ENCODE measurements at regions not wholly inside any gene's neighbourhood (a gene's known extent, or its start where the extent isn't known, plus 50 kb on each side); places are given as distances from the start of the nearest gene placed in this dataset.

GRCh38 chr14:36441283-36441682 is 78.7 kb downstream of the NKX2-1 start:
- DNase-seq (ENCODE audit: low spot score in 2 of 2), result no peak
- no peaks in the 10 kb centered on the region for H3K36me3 ChIP-seq
- H3K4me1 ChIP-seq, result peaks cover 0 to 5% (median 0%) of the 10 kb centered on the region in 4 donors
- H3K27me3 ChIP-seq, result peaks cover 0 to 3% of the 10 kb centered on the region in 2 donors
- no peaks in the 10 kb centered on the region for H3K9me3 ChIP-seq
- TF ChIP-seq CTCF (IDR thresholded peaks at IDR 0.05) (no peak), POLR2A (IDR thresholded peaks at IDR 0.05) (no peak), EP300 (IDR thresholded peaks at IDR 0.05) (no peak)
- no peak overlapping the region for H3K27ac ChIP-seq
- no peak overlapping the region for H3K4me3 ChIP-seq

GRCh38 chr14:36439766-36440165 is 80.3 kb downstream of the NKX2-1 start:
- Histone ChIP-seq H3K4me3 (no peak overlapping the region), H3K36me3 (no peaks in the 10 kb centered on the region), H3K27ac (no peak overlapping the region), H3K9me3 (no peaks in the 10 kb centered on the region), H3K4me1 (peaks cover 0 to 5% (median 0%) of the 10 kb centered on the region in 4 donors), H3K27me3 (peaks cover 0 to 3% of the 10 kb centered on the region in 2 donors)
- 43 to 53% methylated on average over 4 of the region's 4 CpGs for WGBS, 2 donors
- no peak for DNase-seq (ENCODE audit: low spot score in 2 of 2)
- TF ChIP-seq CTCF (IDR thresholded peaks at IDR 0.05) (no peak), POLR2A (IDR thresholded peaks at IDR 0.05) (no peak)

GRCh38 chr14:36438883-36439282 is 81.1 kb downstream of the NKX2-1 start:
- H3K27me3 ChIP-seq, result peaks cover 0 to 3% of the 10 kb centered on the region in 2 donors
- WGBS, 2 donors, result 50 to 51% methylated on average over 4 of the region's 4 CpGs
- TF ChIP-seq POLR2A (IDR thresholded peaks at IDR 0.05), result no peak
- no peak for TF ChIP-seq EP300 (IDR thresholded peaks at IDR 0.05)
- no peak for DNase-seq (ENCODE audit: low spot score in 2 of 2)
- H3K36me3 ChIP-seq, result no peaks in the 10 kb centered on the region
- H3K27ac ChIP-seq, result no peak overlapping the region
- no peak overlapping the region for H3K4me3 ChIP-seq
- H3K4me1 ChIP-seq, result peaks cover 0 to 5% (median 0%) of the 10 kb centered on the region in 4 donors
- H3K9me3 ChIP-seq, result no peaks in the 10 kb centered on the region

GRCh38 chr14:36430662-36431084 is 89.4 kb downstream of the NKX2-1 start:
- Histone ChIP-seq H3K4me3 (no peak overlapping the region), H3K4me1 (no peaks in the 10 kb centered on the region), H3K27ac (no peak overlapping the region), H3K36me3 (no peaks in the 10 kb centered on the region), H3K27me3 (no peaks in the 10 kb centered on the region), H3K9me3 (no peaks in the 10 kb centered on the region)
- TF ChIP-seq POLR2A (IDR thresholded peaks at IDR 0.05), result no peak
- TF ChIP-seq CTCF (IDR thresholded peaks at IDR 0.05), result no peak
- no peak for TF ChIP-seq EP300 (IDR thresholded peaks at IDR 0.05)
- 75 to 82% methylated on average over 5 of the region's 5 CpGs for WGBS, 2 donors
- DNase-seq (ENCODE audit: low spot score in 2 of 2), result no peak

GRCh38 chr14:36430169-36430568 is 89.9 kb downstream of the NKX2-1 start:
- H3K9me3 ChIP-seq, result no peaks in the 10 kb centered on the region
- TF ChIP-seq CTCF (IDR thresholded peaks at IDR 0.05), result no peak
- TF ChIP-seq EP300 (IDR thresholded peaks at IDR 0.05), result no peak
- no peak for TF ChIP-seq POLR2A (IDR thresholded peaks at IDR 0.05)
- H3K4me3 ChIP-seq, result no peak overlapping the region
- no peak for DNase-seq (ENCODE audit: low spot score in 2 of 2)
- no peaks in the 10 kb centered on the region for H3K27me3 ChIP-seq
- no peaks in the 10 kb centered on the region for H3K4me1 ChIP-seq
- H3K36me3 ChIP-seq, result no peaks in the 10 kb centered on the region
- H3K27ac ChIP-seq, result no peak overlapping the region
- 46 to 56% methylated on average over 4 of the region's 4 CpGs for WGBS, 2 donors

GRCh38 chr14:36429692-36430091 is 90.3 kb downstream of the NKX2-1 start:
- Histone ChIP-seq H3K4me1 (peaks cover 0 to 2% (median 0%) of the 10 kb centered on the region in 4 donors), H3K9me3 (no peaks in the 10 kb centered on the region), H3K4me3 (no peak overlapping the region), H3K36me3 (no peaks in the 10 kb centered on the region), H3K27me3 (no peaks in the 10 kb centered on the region), H3K27ac (no peak overlapping the region)
- no peak for DNase-seq (ENCODE audit: low spot score in 2 of 2)
- 79 to 92% methylated on average over 2 of the region's 2 CpGs for WGBS, 2 donors
- TF ChIP-seq EP300 (IDR thresholded peaks at IDR 0.05), result no peak
- TF ChIP-seq POLR2A (IDR thresholded peaks at IDR 0.05), result no peak
- no peak for TF ChIP-seq CTCF (IDR thresholded peaks at IDR 0.05)
